ENCODE measurements at regions not wholly inside any gene's neighbourhood (a gene's known extent, or its start where the extent isn't known, plus 50 kb on each side); places are given as distances from the start of the nearest gene placed in this dataset.
"Not testable (repeated sequence)": the region's sequence is repeated elsewhere in the genome, so short reads cannot be mapped to it uniquely, and the experiment has no call there.

DNA sequence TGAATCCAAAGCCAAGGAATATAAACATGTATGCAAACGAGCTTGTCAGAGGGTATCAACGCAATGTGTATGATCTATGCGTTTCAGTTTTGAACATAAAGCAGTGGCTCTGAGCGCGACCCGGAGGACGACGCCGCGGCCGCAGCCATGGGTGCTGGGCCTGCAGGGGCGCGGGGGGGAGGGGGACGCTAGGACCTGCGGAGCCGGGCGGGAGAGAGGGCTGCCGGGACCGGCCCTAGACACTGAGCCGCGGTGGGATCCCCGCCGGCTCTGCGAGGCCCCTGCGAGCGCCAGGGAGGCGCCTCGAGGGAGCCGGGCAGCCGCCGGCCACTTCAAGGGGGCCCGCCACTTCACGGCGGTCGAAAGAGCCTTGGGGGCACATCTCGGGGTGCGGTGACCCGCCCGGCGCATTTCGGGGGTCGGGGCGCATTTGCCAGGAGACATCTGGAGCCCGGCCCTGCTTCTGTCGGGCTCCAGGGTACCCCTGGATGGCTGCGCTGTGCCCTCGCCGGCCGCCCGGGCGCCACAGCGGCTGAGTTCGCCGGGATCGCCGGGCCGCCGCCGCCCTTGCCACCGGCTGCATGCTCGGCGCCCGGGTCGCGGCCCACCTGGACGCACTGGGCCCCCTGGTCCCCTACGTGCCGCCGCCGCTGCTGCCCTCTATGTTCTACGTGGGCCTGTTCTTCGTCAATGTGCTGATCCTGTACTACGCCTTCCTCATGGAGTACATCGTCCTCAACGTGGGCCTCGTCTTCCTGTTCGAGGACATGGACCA is 71.9 kb upstream of the NIPA1 start:
- TF ChIP-seq CTCF, POLR2A (IDR thresholded peaks at IDR 0.05): not testable (repeated sequence)

Data from heart left ventricle (tissue), 13 donors.